HCT116 (cell line): ENCODE measurements at regions not wholly inside any gene's neighbourhood (a gene's known extent, or its start where the extent isn't known, plus 50 kb on each side); places are given as distances from the start of the nearest gene placed in this dataset.

Source experiments
- ATAC-seq: fragments of 200-7000 bp; cut with Tn5 transposase; 2 replicates; pipeline ENCODE4 v1.9.1; 2020; ENCODE audit warnings: mild to moderate bottlenecking, moderate library complexity
- BruUV-seq: library from RNA; stranded (reverse); fragments of 400-500 nt; replicated peaks from 2 replicates; lab custom pipeline; 2021; lab: Mats Ljungman, UMichigan
- CTCF ChIA-PET: fragments of 300-600 bp; sonication (Branson Sonifier 250); formaldehyde crosslinking; loops from one replicate; lab custom pipeline; 2021; ENCODE audit warnings: antibody characterized with exemption; lab: Charles Lee
- POLR2A ChIA-PET: fragments of 300-600, 350-600 bp; sonication (Branson Sonifier 250); formaldehyde crosslinking; loops from one replicate; lab custom pipeline; 2021; ENCODE audit warnings: antibody characterized with exemption; lab: Charles Lee
- RAD21 ChIA-PET, 2 experiments: fragments of 300-600 bp; sonication (Branson Sonifier 250); formaldehyde crosslinking; loops; one replicate each; lab custom pipeline; 2023; ENCODE audit warnings: low total read pairs in 2 of 2; ENCODE audit not compliant: uncharacterized antibody in 2 of 2, unreplicated experiment in 2 of 2, low non-redundant PET in 1 of 2; lab: Charles Lee
- DNase-seq: peaks from one replicate; pipeline ENCODE4 v3.0.0-alpha.2; 2010; ENCODE audit warnings: low read depth, low spot score
- H2AFZ ChIP-seq: fragments of 200-600 bp; shearing (Covaris generic), sonication (generic); 2 replicates; pipeline ENCODE4 v1.6.1; 2017; ENCODE audit warnings: low read depth, mixed run types, mixed read lengths, antibody characterized with exemption, low read length; ENCODE audit not compliant: poor library complexity, severe bottlenecking
- H3K27ac ChIP-seq: 2 replicates; pipeline ENCODE4 v1.5.1; 2012; ENCODE audit warnings: low read depth, low read length
- H3K27me3 ChIP-seq: fragments of 200-600 bp; sonication (generic); 2 replicates; pipeline ENCODE4 v1.6.1; 2016; ENCODE audit warnings: mixed run types, low read length, mixed read lengths; ENCODE audit not compliant: insufficient read depth
- H3K36me3 ChIP-seq, 2 experiments: fragments of 200-500 bp in 1 of 2; fragments of 200-600 bp in 1 of 2; sonication (Bioruptor generic) in 1 of 2; sonication (generic) in 1 of 2; 2 replicates each; pipeline versions ENCODE4 v1.5.1 to v1.6.1; 2014 to 2016; ENCODE audit warnings: low read length in 2 of 2, inconsistent platforms in 1 of 2, mixed read lengths in 1 of 2, mixed run types in 1 of 2; ENCODE audit not compliant: insufficient read depth in 2 of 2, control insufficient read depth in 1 of 2
- H3K4me1 ChIP-seq, 2 experiments: fragments of 200-600 bp in 1 of 2; sonication (generic) in 1 of 2; 2 replicates each; pipeline versions ENCODE4 v1.5.1 to v1.6.1; 2012 to 2017; ENCODE audit warnings: low read length in 2 of 2, inconsistent platforms in 1 of 2, mild to moderate bottlenecking in 1 of 2, mixed read lengths in 1 of 2, mixed run types in 1 of 2, moderate library complexity in 1 of 2; ENCODE audit not compliant: insufficient read depth in 2 of 2, control insufficient read depth in 1 of 2
- H3K4me2 ChIP-seq: fragments of 200-600 bp; sonication (generic); 2 replicates; pipeline ENCODE4 v1.6.1; 2017; ENCODE audit warnings: mixed run types, low read length, mixed read lengths
- H3K4me3 ChIP-seq, 2 experiments: fragments of 200-600 bp in 1 of 2; sonication (generic) in 1 of 2; replicated peaks in 1 of 2; 2 replicates each; pipeline ENCODE4 v1.5.1; 2011 to 2016; ENCODE audit warnings: low read length in 2 of 2, control low read depth in 1 of 2, low read depth in 1 of 2, mild to moderate bottlenecking in 1 of 2, mixed read lengths in 1 of 2, mixed run types in 1 of 2
- H3K79me2 ChIP-seq: fragments of 200-600 bp; sonication (generic); 2 replicates; pipeline ENCODE4 v1.6.1; 2017; ENCODE audit warnings: mild to moderate bottlenecking, mixed run types, low read length, moderate library complexity, mixed read lengths; ENCODE audit not compliant: insufficient read depth
- H3K9ac ChIP-seq: fragments of 200-600 bp; sonication (generic); 2 replicates; pipeline ENCODE4 v1.6.1; 2016; ENCODE audit warnings: low read length, mixed read lengths
- H3K9me2 ChIP-seq: fragments of 200-600 bp; sonication (generic), shearing (Covaris generic); 2 replicates; pipeline ENCODE4 v1.6.1; 2017; ENCODE audit warnings: mixed run types, mild to moderate bottlenecking, moderate library complexity; ENCODE audit not compliant: insufficient read depth
- H3K9me3 ChIP-seq, 2 experiments: fragments of 200-500 bp in 1 of 2; fragments of 200-600 bp in 1 of 2; sonication (Bioruptor generic) in 1 of 2; sonication (generic) in 1 of 2; 2 replicates each; pipeline ENCODE4 v1.6.1; 2014 to 2017; ENCODE audit warnings: low read length in 2 of 2, mixed read lengths in 2 of 2, inconsistent platforms in 1 of 2, low read depth in 1 of 2, mild to moderate bottlenecking in 1 of 2, mixed run types in 1 of 2, moderate library complexity in 1 of 2; ENCODE audit not compliant: control insufficient read depth in 1 of 2, insufficient read depth in 1 of 2
- H4K20me1 ChIP-seq: fragments of 200-600 bp; sonication (generic), shearing (Covaris generic); 2 replicates; pipeline ENCODE4 v1.6.1; 2017; ENCODE audit warnings: mixed run types, mild to moderate bottlenecking, moderate library complexity; ENCODE audit not compliant: insufficient read depth
- CEBPB ChIP-seq: IDR thresholded peaks from 2 replicates; pipeline ENCODE4 v1.6.1; 2012; ENCODE audit warnings: low read depth
- EZH2phosphoT487 ChIP-seq: fragments of 200-600 bp; IDR thresholded peaks from 2 replicates; pipeline ENCODE4 v1.6.1; 2018; ENCODE audit warnings: antibody characterized with exemption, borderline replicate concordance
- FOSL1 ChIP-seq: IDR thresholded peaks from 2 replicates; pipeline ENCODE4 v1.6.1; 2012; ENCODE audit warnings: low read depth
- JUND ChIP-seq: IDR thresholded peaks from 2 replicates; pipeline ENCODE4 v1.6.1; 2012
- POLR2A ChIP-seq: IDR thresholded peaks from 2 replicates; pipeline ENCODE4 v1.7.0; 2011; ENCODE audit warnings: borderline replicate concordance; ENCODE audit not compliant: insufficient read depth, insufficient read length; ENCODE audit errors: extremely low read depth
- RAD21 ChIP-seq: IDR thresholded peaks from 2 replicates; pipeline ENCODE4 v1.6.1; 2012; ENCODE audit warnings: low read depth, mild to moderate bottlenecking
- SIN3A ChIP-seq: IDR thresholded peaks from 2 replicates; pipeline ENCODE4 v1.6.1; 2012; ENCODE audit warnings: low read depth
- SP1 ChIP-seq: IDR thresholded peaks from 2 replicates; pipeline ENCODE4 v1.6.1; 2012; ENCODE audit warnings: low read depth
- SRF ChIP-seq: IDR thresholded peaks from 2 replicates; pipeline ENCODE4 v1.6.1; 2012; ENCODE audit warnings: low read depth
- TCF7L2 ChIP-seq: IDR thresholded peaks from 2 replicates; pipeline ENCODE4 v1.7.0; 2011; ENCODE audit warnings: borderline replicate concordance, inconsistent platforms; ENCODE audit not compliant: insufficient read depth, insufficient read length; ENCODE audit errors: extremely low read depth
- ZFX ChIP-seq: fragments of 450-650 bp; IDR thresholded peaks from 2 replicates; pipeline ENCODE4 v1.6.1; 2017
- ZNF274 ChIP-seq: fragments of 200-500 bp; sonication (Bioruptor generic); IDR thresholded peaks from 2 replicates; pipeline ENCODE4 v1.6.1; 2014; ENCODE audit warnings: mild to moderate bottlenecking, low read depth, low read length, inconsistent platforms
- intact Hi-C: fragments of 100-400 bp; cut with micrococcal nuclease; formaldehyde crosslinking; loops from 2 replicates; pipeline ENCODE4 v1.10.0; 2022
- TF ChIP-seq, protein P1 (sequence below): IDR thresholded peaks from 2 replicates; pipeline ENCODE4 v1.6.1; 2012
- TF ChIP-seq, protein P2 (sequence below): IDR thresholded peaks from 2 replicates; pipeline ENCODE4 v1.6.1; 2011; ENCODE audit warnings: mild to moderate bottlenecking, low read length, moderate library complexity; ENCODE audit not compliant: insufficient replicate concordance; ENCODE audit errors: extremely low read depth
- TF ChIP-seq, protein P3 (sequence below): IDR thresholded peaks from 2 replicates; pipeline ENCODE4 v1.6.1; 2012; ENCODE audit warnings: low read depth
- TF ChIP-seq, protein P4 (sequence below): IDR thresholded peaks from 2 replicates; pipeline ENCODE4 v1.6.1; 2012

DNA sequence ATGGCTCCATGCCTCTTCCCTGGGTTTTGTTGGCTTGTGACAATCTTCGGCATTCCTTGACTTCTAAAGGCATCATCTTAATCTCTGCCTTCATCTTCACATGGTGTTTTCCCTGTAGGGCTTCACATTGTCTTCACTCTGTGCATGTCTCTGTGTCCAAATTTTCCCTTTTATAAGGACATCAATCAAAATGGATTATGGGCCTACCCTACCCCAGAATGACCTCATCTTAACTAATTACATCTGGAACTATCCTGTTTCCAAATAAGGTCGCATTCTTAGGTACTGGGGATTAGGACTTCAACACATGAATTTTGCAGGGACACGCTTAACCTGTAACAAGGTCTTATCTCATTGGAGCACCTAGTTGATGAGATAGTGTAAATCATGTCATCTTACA, 290.3 kb upstream of the KLF12 start:
- RAD21 ChIA-PET = no interaction called here
- no peaks in the 10 kb centered on the region for H3K36me3 ChIP-seq
- H3K9me2 ChIP-seq = no peaks in the 10 kb centered on the region
- TF ChIP-seq, protein P1, sequence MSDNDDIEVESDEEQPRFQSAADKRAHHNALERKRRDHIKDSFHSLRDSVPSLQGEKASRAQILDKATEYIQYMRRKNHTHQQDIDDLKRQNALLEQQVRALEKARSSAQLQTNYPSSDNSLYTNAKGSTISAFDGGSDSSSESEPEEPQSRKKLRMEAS = no peak
- TF ChIP-seq SRF (no peak), FOSL1 (no peak), ZFX (no peak), SIN3A (no peak), JUND (no peak), POLR2A (no peak), SP1 (no peak), EZH2phosphoT487 (no peak), TCF7L2 (no peak), ZNF274 (no peak), CEBPB (no peak), RAD21 (no peak)
- TF ChIP-seq, protein P2, sequence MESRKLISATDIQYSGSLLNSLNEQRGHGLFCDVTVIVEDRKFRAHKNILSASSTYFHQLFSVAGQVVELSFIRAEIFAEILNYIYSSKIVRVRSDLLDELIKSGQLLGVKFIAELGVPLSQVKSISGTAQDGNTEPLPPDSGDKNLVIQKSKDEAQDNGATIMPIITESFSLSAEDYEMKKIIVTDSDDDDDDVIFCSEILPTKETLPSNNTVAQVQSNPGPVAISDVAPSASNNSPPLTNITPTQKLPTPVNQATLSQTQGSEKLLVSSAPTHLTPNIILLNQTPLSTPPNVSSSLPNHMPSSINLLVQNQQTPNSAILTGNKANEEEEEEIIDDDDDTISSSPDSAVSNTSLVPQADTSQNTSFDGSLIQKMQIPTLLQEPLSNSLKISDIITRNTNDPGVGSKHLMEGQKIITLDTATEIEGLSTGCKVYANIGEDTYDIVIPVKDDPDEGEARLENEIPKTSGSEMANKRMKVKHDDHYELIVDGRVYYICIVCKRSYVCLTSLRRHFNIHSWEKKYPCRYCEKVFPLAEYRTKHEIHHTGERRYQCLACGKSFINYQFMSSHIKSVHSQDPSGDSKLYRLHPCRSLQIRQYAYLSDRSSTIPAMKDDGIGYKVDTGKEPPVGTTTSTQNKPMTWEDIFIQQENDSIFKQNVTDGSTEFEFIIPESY = no peak
- TF ChIP-seq, protein P3, sequence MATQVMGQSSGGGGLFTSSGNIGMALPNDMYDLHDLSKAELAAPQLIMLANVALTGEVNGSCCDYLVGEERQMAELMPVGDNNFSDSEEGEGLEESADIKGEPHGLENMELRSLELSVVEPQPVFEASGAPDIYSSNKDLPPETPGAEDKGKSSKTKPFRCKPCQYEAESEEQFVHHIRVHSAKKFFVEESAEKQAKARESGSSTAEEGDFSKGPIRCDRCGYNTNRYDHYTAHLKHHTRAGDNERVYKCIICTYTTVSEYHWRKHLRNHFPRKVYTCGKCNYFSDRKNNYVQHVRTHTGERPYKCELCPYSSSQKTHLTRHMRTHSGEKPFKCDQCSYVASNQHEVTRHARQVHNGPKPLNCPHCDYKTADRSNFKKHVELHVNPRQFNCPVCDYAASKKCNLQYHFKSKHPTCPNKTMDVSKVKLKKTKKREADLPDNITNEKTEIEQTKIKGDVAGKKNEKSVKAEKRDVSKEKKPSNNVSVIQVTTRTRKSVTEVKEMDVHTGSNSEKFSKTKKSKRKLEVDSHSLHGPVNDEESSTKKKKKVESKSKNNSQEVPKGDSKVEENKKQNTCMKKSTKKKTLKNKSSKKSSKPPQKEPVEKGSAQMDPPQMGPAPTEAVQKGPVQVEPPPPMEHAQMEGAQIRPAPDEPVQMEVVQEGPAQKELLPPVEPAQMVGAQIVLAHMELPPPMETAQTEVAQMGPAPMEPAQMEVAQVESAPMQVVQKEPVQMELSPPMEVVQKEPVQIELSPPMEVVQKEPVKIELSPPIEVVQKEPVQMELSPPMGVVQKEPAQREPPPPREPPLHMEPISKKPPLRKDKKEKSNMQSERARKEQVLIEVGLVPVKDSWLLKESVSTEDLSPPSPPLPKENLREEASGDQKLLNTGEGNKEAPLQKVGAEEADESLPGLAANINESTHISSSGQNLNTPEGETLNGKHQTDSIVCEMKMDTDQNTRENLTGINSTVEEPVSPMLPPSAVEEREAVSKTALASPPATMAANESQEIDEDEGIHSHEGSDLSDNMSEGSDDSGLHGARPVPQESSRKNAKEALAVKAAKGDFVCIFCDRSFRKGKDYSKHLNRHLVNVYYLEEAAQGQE = no peak
- TF ChIP-seq, protein P4, sequence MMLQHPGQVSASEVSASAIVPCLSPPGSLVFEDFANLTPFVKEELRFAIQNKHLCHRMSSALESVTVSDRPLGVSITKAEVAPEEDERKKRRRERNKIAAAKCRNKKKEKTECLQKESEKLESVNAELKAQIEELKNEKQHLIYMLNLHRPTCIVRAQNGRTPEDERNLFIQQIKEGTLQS = no peak
- no peak overlapping the region for H3K27ac ChIP-seq
- no peak overlapping the region for H3K4me3 ChIP-seq
- no peaks in the 10 kb centered on the region for H4K20me1 ChIP-seq
- CTCF ChIA-PET = no interaction called here
- no TSS peak for BruUV-seq
- no peak overlapping the region for H3K4me2 ChIP-seq
- DNase-seq (no peak), ATAC-seq (no peak)
- no peak overlapping the region for H3K9ac ChIP-seq
- intact Hi-C loops = no loop called here
- no peaks in the 10 kb centered on the region for H3K79me2 ChIP-seq
- no peaks in the 10 kb centered on the region for H3K9me3 ChIP-seq
- no peaks in the 10 kb centered on the region for H3K4me1 ChIP-seq
- no peak overlapping the region for H2AFZ ChIP-seq
- POLR2A ChIA-PET = no interaction called here
- H3K27me3 ChIP-seq = no peaks in the 10 kb centered on the region
